Caco-2 (cell line): ENCODE measurements at regions not wholly inside any gene's neighbourhood (a gene's known extent, or its start where the extent isn't known, plus 50 kb on each side); places are given as distances from the start of the nearest gene placed in this dataset.

ENCODE experiments used
- BruUV-seq: library from RNA; stranded (reverse); fragments of 400-500 nt; replicated peaks from 2 replicates; lab custom pipeline; 2021; lab: Mats Ljungman, UMichigan
- CTCF ChIA-PET: fragments of 300-600 bp; sonication (Branson Sonifier 250); formaldehyde crosslinking; loops from one replicate; lab custom pipeline; 2022; ENCODE audit warnings: antibody characterized with exemption; lab: Charles Lee
- POLR2A ChIA-PET: fragments of 300-600 bp; sonication (Branson Sonifier 250); formaldehyde crosslinking; loops from one replicate; lab custom pipeline; 2022; ENCODE audit warnings: antibody characterized with exemption; lab: Charles Lee
- DNase-seq, 2 experiments: peaks; one replicate each; pipeline versions ENCODE4 v3.0.0 to v3.0.0-alpha.2; 2020 to 2022
- H3K27me3 ChIP-seq: replicated peaks from 2 replicates; pipeline ENCODE4 v1.6.0; 2011; ENCODE audit warnings: low read length; ENCODE audit not compliant: control insufficient read depth, insufficient read depth
- H3K36me3 ChIP-seq: 2 replicates; pipeline ENCODE4 v1.5.1; 2011; ENCODE audit warnings: low read length; ENCODE audit not compliant: control insufficient read depth, insufficient read depth
- H3K4me1 ChIP-seq: fragments of 250-450 bp; sonication (Bioruptor Pico); 2 replicates; pipeline ENCODE4 v1.5.1; 2020; ENCODE audit warnings: mild to moderate bottlenecking
- H3K4me3 ChIP-seq: 2 replicates; pipeline ENCODE4 v1.5.1; 2011; ENCODE audit warnings: low read depth, mild to moderate bottlenecking, control low read depth, low read length
- H3K9me3 ChIP-seq: fragments of 250-450 bp; sonication (Bioruptor Pico); 2 replicates; pipeline ENCODE4 v1.5.1; 2020; ENCODE audit warnings: mild to moderate bottlenecking, moderate library complexity
- H3K27ac Mint-ChIP-seq: one replicate; pipeline ENCODE4 v1.8.0; 2022; ENCODE audit warnings: mixed read lengths; ENCODE audit not compliant: unreplicated experiment
- H3K27me3 Mint-ChIP-seq: one replicate; pipeline ENCODE4 v1.8.0; 2022; ENCODE audit warnings: mixed read lengths; ENCODE audit not compliant: insufficient read depth, unreplicated experiment
- H3K36me3 Mint-ChIP-seq: one replicate; pipeline ENCODE4 v1.8.0; 2022; ENCODE audit warnings: mild to moderate bottlenecking, mixed read lengths; ENCODE audit not compliant: insufficient read depth, unreplicated experiment
- H3K4me1 Mint-ChIP-seq: one replicate; pipeline ENCODE4 v1.8.0; 2022; ENCODE audit warnings: low read depth, mixed read lengths; ENCODE audit not compliant: unreplicated experiment
- H3K4me3 Mint-ChIP-seq: one replicate; pipeline ENCODE4 v1.8.0; 2022; ENCODE audit warnings: mild to moderate bottlenecking, moderate library complexity, mixed read lengths; ENCODE audit not compliant: unreplicated experiment
- H3K9me3 Mint-ChIP-seq: one replicate; pipeline ENCODE4 v1.8.0; 2022; ENCODE audit warnings: mixed read lengths; ENCODE audit not compliant: unreplicated experiment
- intact Hi-C: fragments of 100-400 bp; cut with micrococcal nuclease; formaldehyde crosslinking; loops from one replicate; pipeline ENCODE4 v1.10.0; 2022; ENCODE audit not compliant: unreplicated experiment
- TF ChIP-seq, protein P1 (sequence below), 2 experiments: fragments of 200-600 bp in 1 of 2; IDR thresholded peaks; 1 replicate in 1 of 2; 2 replicates in 1 of 2; pipeline versions ENCODE4 v1.5.1 to v1.8.0; 2011 to 2022; ENCODE audit warnings: antibody characterized with exemption in 1 of 2, control low read depth in 1 of 2, inconsistent platforms in 1 of 2, low read depth in 1 of 2, low read length in 1 of 2, mild to moderate bottlenecking in 1 of 2, moderate library complexity in 1 of 2; ENCODE audit not compliant: insufficient read depth in 1 of 2, severe bottlenecking in 1 of 2, unreplicated experiment in 1 of 2

DNA sequence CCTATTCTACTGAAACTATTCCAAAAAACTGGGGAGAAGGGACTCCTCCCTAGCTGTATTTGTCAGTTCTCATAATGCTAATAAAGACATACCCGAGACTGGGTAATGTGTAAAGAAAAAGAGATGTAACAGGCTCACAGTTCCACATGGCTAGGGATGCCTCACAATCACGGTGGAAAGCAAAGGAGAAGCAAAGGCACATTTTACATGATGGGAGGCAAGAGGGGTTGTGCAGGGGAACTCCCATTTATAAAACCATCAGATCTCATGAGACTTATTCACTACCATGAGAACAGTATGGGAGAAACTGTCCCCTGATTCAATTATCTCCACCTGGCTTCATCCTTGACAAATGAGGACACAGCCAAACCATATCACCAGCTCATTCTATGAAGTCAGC lies 111.2 kb upstream of the RIPOR2 start:
- Mint-ChIP-seq H3K36me3 (no peaks in the 10 kb centered on the region), H3K4me3 (no peak overlapping the region), H3K27me3 (peaks cover 20% of the 10 kb centered on the region), H3K9me3 (no peaks in the 10 kb centered on the region), H3K27ac (no peak overlapping the region), H3K4me1 (no peaks in the 10 kb centered on the region)
- no peaks in the 10 kb centered on the region for H3K27me3 ChIP-seq
- no TSS peak for BruUV-seq
- POLR2A ChIA-PET: no interaction called here
- CTCF ChIA-PET: no interaction called here
- no peaks in the 10 kb centered on the region for H3K9me3 ChIP-seq
- DNase-seq: no peak
- TF ChIP-seq, protein P1, sequence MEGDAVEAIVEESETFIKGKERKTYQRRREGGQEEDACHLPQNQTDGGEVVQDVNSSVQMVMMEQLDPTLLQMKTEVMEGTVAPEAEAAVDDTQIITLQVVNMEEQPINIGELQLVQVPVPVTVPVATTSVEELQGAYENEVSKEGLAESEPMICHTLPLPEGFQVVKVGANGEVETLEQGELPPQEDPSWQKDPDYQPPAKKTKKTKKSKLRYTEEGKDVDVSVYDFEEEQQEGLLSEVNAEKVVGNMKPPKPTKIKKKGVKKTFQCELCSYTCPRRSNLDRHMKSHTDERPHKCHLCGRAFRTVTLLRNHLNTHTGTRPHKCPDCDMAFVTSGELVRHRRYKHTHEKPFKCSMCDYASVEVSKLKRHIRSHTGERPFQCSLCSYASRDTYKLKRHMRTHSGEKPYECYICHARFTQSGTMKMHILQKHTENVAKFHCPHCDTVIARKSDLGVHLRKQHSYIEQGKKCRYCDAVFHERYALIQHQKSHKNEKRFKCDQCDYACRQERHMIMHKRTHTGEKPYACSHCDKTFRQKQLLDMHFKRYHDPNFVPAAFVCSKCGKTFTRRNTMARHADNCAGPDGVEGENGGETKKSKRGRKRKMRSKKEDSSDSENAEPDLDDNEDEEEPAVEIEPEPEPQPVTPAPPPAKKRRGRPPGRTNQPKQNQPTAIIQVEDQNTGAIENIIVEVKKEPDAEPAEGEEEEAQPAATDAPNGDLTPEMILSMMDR (IDR thresholded peaks at IDR 0.05; ENCODE audit: insufficient read depth in 1 of 2, low read depth in 1 of 2, low read length in 1 of 2, severe bottlenecking in 1 of 2, unreplicated experiment in 1 of 2): no peak
- H3K4me3 ChIP-seq: no peak overlapping the region
- no peaks in the 10 kb centered on the region for H3K4me1 ChIP-seq
- intact Hi-C loops: no loop called here
- no peaks in the 10 kb centered on the region for H3K36me3 ChIP-seq

DNA sequence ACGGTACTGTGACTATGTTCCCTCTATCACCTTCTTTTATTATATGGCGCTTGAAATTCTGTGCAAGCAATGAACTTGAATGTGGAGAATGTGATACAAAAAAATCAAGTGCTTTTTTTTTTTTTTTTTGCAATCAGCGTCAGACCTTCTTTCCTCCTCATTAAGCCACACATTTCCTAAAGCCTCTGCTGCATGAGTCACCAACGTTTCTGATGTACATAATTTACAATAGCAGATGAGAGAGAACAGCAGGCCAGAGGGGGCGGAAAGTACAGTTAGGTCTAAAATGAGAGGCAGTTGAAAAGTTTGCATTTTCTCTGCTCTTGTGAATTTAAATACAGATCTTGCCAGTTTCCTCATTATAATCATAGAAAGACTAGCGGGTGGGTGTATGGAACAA lies 114.6 kb upstream of the RIPOR2 start:
- BruUV-seq: no TSS peak
- intact Hi-C loops: no loop called here

DNA sequence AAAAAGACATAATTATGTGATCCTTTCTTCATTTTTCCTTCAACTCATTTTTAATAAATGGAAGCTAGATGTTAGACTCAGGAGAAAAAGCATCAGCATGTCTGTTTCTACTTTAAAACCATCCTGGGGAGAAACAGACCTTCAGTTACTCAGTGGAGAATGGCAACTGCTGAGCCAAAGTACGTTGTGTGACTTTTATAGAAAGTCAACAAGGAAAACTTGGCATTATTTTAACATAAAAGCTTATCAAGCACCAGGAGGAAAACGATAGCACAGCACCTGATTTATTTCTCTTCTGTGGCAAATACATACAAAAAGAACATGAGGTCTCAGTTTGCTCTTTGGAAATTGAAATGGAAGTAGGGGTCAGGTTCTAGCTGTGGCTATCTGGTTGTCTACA lies 115.3 kb upstream of the RIPOR2 start:
- intact Hi-C loops: no loop called here
- Histone ChIP-seq H3K36me3 (no peaks in the 10 kb centered on the region), H3K9me3 (no peaks in the 10 kb centered on the region), H3K4me3 (no peak overlapping the region), H3K4me1 (no peaks in the 10 kb centered on the region), H3K27me3 (no peaks in the 10 kb centered on the region)
- no peak for DNase-seq
- H3K36me3 Mint-ChIP-seq: no peaks in the 10 kb centered on the region
- TF ChIP-seq, protein P1 (IDR thresholded peaks at IDR 0.05; ENCODE audit: insufficient read depth in 1 of 2, low read depth in 1 of 2, low read length in 1 of 2, severe bottlenecking in 1 of 2, unreplicated experiment in 1 of 2): no peak
- POLR2A ChIA-PET: no interaction called here
- no peaks in the 10 kb centered on the region for H3K9me3 Mint-ChIP-seq
- CTCF ChIA-PET: no interaction called here
- BruUV-seq: no TSS peak
- H3K27ac Mint-ChIP-seq: no peak overlapping the region
- no peak overlapping the region for H3K4me3 Mint-ChIP-seq
- no peaks in the 10 kb centered on the region for H3K4me1 Mint-ChIP-seq
- H3K27me3 Mint-ChIP-seq: peaks cover 11% of the 10 kb centered on the region

More for the DNA sequence above, 114.6 kb upstream of the RIPOR2 start:
- Mint-ChIP-seq H3K9me3 (no peaks in the 10 kb centered on the region), H3K27ac (no peak overlapping the region), H3K27me3 (peaks cover 14% of the 10 kb centered on the region), H3K4me1 (no peaks in the 10 kb centered on the region), H3K36me3 (no peaks in the 10 kb centered on the region), H3K4me3 (no peak overlapping the region)
- no peak for DNase-seq
- TF ChIP-seq, protein P1 (IDR thresholded peaks at IDR 0.05; ENCODE audit: insufficient read depth in 1 of 2, low read depth in 1 of 2, low read length in 1 of 2, severe bottlenecking in 1 of 2, unreplicated experiment in 1 of 2): no peak
- H3K9me3 ChIP-seq: no peaks in the 10 kb centered on the region
- CTCF ChIA-PET: no interaction called here
- no peak overlapping the region for H3K4me3 ChIP-seq
- no peaks in the 10 kb centered on the region for H3K4me1 ChIP-seq
- no peaks in the 10 kb centered on the region for H3K36me3 ChIP-seq
- POLR2A ChIA-PET: no interaction called here
- no peaks in the 10 kb centered on the region for H3K27me3 ChIP-seq
